ENCODE measurements at regions not wholly inside any gene's neighbourhood (a gene's known extent, or its start where the extent isn't known, plus 50 kb on each side); places are given as distances from the start of the nearest gene placed in this dataset.
A peak's percentile ranks its signal among the peaks of the same experiment; 100 is the strongest.

DNA sequence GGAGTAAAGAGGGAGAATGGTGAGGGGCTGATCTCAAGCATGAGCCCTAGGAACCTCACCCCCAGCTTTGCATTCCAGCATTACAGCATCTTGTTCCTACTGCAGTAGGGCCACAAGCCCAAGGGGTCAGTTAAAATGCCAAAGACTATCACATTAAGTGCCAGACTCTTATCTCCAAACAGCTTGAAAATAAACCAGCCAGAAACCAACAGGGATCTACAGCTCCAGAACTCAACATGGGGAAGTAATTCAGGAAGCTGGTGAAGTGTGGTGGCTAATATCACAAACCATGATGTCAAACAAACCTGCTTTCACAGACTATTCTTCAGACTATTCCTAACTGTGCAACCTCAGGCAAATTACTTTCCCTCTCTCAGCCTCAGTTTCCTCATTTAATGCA lies 278.3 kb downstream of the TNS1 start:
- intact Hi-C loops (cut with micrococcal nuclease) = no loop called here
- DNase-seq (no peak), ATAC-seq (no peak)

DNA sequence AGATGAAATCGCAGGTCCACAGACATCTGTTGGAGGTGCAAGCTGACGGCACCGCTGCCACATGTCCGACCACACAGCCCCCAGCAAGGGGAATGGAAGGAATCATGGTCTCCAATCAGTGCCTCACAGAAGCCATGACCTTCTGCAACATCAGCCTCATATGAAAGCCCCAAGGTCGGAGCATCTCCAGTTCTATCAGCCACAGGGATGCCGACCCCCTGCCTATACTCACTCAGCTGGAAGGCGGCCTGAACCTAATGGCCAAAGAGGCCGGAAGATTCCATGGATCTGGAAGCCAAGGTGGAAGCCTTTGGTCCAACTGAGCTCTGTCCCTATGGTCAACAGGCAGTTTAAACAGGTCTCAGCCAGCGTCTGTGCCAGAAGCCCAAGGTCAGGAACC lies 278.8 kb downstream of the TNS1 start:
- ATAC-seq (no peak), DNase-seq (no peak)
- intact Hi-C loops (cut with micrococcal nuclease) = no loop called here

DNA sequence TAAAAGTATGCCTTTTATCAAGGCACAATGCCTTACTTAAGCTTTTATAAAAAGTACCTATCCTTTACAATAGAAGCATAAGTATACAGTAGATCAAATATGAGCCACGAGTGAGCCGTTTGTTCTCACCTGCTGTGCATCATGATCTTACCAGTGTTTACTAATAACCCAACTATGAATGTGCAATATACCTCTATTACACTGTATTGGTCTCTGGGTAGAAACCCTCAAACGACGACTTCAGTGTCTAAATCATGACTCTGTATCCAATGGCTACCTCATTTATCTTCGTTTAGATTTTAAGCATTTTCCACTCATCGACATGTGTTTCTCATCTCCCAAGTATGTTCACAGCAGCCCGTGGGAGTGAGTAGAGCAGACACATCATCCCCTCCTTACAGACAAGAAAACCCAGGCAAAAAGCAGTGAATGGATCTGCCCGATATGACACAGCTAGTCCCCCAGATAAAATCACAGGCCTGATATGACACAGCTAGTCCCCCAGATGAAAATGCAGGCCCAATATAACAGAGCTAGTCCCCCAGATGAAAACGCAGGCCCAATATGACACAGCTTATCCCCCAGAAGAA lies 279.8 kb downstream of the TNS1 start:
- no peak for DNase-seq
- ATAC-seq = peak; percentile 41
- intact Hi-C loops (cut with micrococcal nuclease) = no loop called here

DNA sequence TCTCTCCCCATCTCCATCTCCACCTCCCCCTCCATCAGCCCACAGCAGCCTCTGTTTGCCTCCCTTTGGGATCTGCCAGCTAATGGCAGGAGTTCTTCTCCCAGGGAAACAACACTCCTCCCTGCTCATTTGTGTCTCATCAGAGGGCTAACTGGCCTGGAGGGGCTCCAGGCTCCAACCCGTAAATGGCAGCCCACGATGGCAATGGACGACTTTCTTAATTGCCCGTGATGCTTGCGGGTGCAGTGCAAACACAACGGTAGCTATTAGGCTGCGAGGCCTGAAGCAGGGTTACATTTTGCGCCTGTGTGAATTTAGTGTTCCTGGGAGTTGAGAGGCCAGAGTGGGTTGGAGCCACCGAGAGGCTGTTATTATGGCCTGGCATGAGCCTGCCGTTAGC lies 285.1 kb downstream of the TNS1 start:
- DNase-seq (no peak), ATAC-seq (no peak)
- intact Hi-C loops (cut with micrococcal nuclease) = loop anchor here (10.0 kb wide), 1 partner anchor 203 kb away; no protein-coding TSS in a partner anchor

DNA sequence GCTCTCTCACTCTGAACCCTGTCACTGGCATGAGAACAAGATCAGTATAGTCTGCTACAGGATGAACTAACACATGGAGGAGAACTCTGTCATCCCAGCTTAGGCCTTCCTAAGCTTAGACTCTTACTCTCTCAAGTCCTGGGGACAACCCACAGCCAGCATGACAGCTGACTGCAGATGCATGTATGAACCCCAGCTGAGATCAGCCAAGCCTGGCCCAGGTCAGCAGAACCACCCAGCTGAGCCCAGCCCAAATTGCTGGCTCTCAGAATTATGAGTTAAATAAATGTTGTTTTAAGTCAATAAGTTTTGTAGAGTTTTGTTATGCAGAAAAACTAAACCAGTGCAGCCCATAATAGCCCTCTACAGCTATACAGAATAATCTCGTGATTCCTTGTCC lies 287.3 kb downstream of the TNS1 start:
- intact Hi-C loops (cut with micrococcal nuclease) = loop anchor here (10.0 kb wide), 1 partner anchor 201 kb away; no protein-coding TSS in a partner anchor
- DNase-seq = no peak
- ATAC-seq = no peak

DNA sequence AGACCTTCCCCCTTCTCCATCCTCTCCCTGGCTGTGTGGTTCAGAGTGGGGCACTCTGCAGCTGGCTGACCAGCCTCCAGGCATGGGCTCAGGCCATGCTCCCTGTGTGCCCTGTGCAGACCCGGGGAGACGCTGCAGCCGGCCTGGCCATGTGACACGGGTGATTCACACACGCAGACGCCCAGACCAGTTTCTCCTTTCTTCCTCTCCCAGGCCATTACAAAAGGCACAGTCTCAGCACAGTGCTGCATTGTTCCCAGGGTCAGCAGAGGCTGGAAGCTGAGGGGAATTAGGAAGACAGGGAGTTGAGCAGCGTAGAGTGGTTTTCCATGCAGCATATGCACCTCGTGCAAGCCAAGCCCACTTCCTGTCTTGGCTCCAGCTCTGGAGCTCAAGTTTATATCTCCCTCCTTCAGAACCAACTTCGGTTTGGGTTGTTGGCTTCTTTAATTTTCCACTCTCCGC lies 288.5 kb downstream of the TNS1 start:
- DNase-seq (peak; percentile 77), ATAC-seq (peak; percentile 86)
- intact Hi-C loops (cut with micrococcal nuclease) = loop anchor here (5.0 to 10.0 kb wide), 2 partner anchors 200 to 1032 kb away; no protein-coding TSS in a partner anchor

DNA sequence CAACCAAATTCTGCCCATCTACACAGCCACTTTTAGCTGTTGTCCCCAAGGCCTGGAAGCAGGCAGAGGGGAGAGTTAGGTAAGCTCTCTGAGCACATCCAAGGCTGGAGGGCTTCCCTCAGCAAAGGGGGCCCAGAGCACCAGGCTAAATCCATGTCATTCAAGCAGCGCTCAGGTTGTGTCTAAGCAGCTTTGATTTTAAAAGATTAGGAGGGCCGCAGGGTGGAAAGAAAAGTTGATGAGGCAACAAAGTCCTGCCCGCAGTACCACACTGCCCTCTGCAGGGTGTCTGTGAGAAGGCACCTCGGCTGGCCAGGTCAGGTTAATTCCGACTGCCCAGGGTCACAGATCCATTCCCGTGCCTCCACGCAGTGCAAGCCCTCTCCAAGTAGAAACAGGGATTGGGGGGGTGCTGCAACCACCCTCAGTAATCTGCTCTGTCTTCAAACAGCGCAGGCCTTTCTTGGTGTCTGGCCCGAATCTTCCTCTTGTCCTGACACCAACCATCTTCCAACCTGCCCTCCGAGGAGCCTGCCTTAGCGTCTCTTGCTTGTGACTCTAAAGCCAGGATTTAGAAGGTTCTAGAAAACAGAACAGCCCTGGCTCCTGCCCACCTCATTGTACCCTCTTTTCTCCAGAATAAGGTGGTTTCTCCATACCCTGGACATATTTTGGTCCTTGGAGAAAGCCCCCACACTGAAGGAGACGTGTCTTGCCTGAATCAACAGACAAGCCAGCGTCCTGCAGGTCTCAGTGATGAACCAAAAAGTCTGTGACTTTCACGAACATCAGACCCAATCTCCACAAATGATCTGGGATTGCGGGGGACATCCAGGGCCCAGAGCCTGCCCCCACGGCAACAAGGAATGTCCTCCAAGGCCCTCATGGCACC lies 289.2 kb downstream of the TNS1 start:
- DNase-seq (peak; percentile 86), ATAC-seq (peak; percentile 84)
- intact Hi-C loops (cut with micrococcal nuclease) = loop anchor here (5.0 to 10.0 kb wide), 2 partner anchors 199 to 1031 kb away; no protein-coding TSS in a partner anchor

DNA sequence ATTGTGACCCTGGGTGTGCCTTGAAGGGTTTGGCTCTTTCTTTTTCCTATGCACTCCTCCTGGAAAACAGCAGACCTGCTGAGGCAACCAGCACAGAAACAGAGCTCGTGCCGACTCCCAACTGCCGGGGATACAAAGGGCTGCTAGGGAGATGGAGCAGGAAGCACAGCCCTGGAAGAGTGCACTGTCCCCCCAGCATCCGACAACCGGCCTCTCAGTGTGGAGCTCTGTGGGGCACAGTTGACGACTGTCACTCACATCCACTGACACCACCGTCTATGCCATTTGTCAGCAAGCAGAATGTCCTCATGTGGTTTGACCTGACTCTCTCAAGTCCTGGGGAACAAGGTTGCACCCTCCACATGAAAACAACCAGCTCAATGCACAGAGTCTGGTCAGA lies 290.4 kb downstream of the TNS1 start:
- intact Hi-C loops (cut with micrococcal nuclease) = loop anchor here (5.0 to 10.0 kb wide), 2 partner anchors 198 to 1030 kb away; no protein-coding TSS in a partner anchor
- DNase-seq (no peak), ATAC-seq (no peak)

DNA sequence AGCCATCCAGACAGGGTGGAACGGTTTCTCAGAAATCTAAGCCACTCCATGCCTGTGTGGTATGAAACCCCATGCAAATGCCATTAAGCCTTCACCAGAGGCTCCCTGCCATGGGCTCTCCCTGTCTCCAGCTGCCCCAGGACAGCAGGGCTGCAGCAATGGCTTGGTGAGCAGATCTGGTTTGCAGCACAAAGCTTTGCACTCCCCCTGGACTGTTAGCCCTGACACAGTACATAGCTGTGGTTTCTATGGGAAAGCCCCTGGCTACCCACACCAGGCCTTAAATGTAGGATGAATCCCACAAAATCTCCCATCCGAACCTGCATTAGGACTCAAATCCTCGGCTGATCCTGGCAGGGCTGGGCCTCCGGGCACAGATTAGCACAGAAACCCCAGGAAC lies 291.6 kb downstream of the TNS1 start:
- DNase-seq = no peak
- intact Hi-C loops (cut with micrococcal nuclease) = loop anchor here (5.0 to 10.0 kb wide), 2 partner anchors 196 to 1029 kb away; no protein-coding TSS in a partner anchor
- ATAC-seq = no peak

DNA sequence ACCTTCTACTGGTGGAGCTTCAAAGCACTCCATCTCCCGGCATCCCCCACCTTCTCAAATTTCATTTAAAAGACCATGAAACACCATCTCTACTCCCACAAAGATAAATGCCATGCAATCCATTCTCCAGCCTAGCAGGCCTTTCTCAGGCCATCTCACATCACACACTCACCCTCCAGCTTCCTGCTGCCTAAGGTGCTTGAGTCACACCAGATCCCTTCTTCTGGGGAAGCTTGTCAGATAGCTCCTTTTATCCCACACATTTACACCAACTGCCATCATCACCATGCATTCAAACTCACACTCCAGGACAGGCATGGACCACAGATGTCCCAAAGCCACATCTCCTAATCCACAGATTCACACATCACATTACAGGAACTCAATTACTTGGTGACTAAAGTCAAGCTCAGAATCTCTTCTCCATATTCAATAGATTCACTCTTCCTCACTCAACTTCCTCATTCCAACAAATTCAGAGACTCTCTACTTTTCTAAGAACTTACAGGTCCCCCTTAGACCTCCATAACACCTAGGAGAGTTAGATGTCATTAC lies 292.5 kb downstream of the TNS1 start:
- ATAC-seq (no peak), DNase-seq (no peak)
- intact Hi-C loops (cut with micrococcal nuclease) = loop anchor here (5.0 to 10.0 kb wide), 2 partner anchors 195 to 1028 kb away; no protein-coding TSS in a partner anchor

DNA sequence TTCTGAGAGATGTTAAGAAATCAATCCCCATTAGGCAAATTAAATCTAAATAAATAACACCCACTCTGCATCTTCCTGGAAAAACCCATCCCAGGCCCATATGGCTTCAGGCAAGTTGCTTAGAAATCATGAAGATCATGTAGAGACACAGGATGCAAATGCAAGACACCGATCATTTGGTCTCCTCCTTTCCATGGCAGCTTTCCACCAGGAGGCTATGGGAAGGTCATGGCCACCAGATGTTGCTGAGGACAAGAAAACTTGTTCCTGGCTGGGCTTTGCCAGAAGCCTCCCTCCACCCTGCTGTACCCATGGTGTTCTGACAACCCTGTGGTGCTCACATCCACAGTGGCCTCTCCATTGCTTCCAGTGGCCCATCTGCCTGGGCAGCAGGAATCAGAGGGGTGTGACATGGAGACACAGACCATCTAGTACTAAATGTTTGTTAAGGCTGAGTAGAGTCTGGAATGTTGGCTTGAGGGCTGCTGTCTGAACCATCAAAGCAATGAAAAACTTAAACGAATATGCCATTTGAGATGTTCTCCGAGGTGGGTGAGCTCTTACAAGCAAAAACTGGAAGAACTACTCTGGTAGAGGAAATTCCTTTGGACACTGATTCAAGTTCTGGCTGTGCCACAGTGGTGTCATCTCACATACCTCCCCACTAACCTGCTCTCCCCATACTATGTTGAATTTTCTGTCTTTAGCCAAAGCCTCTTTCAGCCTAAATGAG lies 293.2 kb downstream of the TNS1 start:
- intact Hi-C loops (cut with micrococcal nuclease) = loop anchor here (5.0 to 10.0 kb wide), 2 partner anchors 195 to 1027 kb away; no protein-coding TSS in a partner anchor
- DNase-seq = no peak
- no peak for ATAC-seq

DNA sequence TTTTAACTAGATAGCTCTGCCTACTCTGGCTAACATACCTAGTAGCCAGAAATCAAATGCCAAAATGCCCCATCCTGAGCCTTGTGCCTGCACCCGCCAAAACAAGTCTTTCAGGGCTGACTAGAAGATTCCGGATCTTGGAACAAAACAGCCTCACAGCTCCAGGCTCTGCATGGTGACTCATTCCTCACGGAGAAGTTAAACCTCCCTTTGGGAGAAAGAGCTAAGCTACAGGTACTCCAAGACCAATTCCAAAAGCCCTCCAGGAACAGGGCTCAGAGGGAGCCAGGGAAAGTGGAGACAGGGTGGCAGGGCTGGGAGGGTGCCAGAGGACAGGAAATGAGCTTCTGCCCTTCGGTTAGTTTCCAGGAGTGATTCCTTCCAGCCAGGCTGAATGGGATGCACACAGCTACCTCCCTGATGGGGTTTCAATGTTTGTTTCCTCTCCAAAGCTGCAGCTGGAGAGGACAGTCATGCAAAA lies 295.6 kb downstream of the TNS1 start:
- DNase-seq (no peak), ATAC-seq (peak; percentile 75)
- intact Hi-C loops (cut with micrococcal nuclease) = no loop called here

DNA sequence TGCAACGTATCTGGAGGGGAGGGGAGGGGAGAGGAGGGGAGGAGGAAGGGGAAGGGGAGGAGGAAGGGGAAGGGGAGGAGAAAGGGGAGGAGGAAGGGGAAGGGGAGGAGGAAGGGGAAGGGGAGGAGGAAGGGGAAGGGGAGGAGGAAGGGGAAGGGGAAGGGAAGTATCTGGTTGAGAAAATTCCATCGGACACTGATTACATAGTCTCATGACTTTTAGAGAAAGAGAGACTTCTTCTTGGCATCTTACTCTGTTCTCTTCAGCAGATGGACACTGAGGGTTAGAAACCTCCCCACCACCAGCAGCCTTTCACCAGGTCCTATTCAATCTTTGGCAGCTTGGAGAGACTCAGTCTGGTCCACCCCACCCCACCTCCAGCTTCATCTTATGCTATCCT lies 296.3 kb downstream of the TNS1 start:
- intact Hi-C loops (cut with micrococcal nuclease) = no loop called here
- ATAC-seq (no peak), DNase-seq (no peak)

DNA sequence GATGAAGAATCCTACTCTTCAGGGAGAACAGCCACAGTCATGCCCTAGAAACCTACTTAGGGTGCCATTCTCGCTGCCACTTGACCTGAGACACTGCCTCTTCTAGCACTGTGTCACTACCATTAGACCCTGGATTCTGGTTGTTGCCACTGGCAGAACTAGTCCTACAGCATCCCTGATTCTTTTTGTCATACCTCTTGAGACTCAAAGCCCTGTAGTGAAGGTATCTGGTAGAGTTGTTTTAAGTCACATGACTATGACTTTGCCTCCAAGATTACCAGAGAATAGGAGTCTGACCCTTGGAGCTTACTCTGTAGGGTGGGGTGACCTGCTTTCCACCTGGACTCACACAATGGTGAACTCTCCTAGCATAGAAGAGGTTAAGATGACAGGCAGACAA lies 296.7 kb downstream of the TNS1 start:
- DNase-seq (no peak), ATAC-seq (no peak)
- intact Hi-C loops (cut with micrococcal nuclease) = no loop called here

DNA sequence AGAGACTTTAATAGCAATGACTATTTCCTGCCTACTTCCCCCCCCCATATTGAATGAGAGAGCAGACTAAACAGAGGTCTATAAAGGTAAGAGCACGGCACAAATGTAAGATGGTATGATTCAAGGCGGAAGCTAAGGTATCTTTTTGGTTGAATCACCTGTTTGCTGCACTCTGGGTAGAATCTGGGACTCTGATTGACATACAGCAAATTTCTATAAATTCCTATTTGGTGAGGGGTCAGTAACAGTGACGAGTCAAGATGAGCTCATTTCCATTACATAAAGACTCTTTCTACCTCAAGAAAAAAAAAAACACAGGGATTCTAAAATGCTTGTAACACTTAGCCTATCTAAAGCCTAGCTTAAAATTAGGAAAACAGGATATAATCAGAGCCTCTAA lies 297.3 kb downstream of the TNS1 start:
- intact Hi-C loops (cut with micrococcal nuclease) = no loop called here
- DNase-seq (no peak), ATAC-seq (no peak)

DNA sequence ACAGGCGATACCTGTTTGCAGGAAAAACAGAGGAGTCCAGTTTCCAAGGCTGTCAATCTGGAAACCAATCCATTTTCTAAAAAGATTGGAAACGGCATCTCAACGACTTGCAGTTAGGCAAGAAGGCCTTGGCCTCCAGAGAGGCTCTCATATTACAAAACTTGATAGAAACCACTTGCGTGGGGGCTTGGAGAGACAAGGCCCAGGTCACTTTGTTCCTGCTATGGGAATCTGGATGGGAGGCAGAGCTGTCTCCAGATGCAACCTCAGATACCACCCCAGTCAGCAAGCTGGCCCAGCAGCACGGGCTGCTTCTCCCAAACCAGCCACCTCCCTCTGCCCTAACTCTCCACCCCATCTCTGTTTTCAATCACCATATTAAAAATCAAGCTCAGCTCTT lies 298.8 kb downstream of the TNS1 start:
- intact Hi-C loops (cut with micrococcal nuclease) = no loop called here
- ATAC-seq (no peak), DNase-seq (no peak)

DNA sequence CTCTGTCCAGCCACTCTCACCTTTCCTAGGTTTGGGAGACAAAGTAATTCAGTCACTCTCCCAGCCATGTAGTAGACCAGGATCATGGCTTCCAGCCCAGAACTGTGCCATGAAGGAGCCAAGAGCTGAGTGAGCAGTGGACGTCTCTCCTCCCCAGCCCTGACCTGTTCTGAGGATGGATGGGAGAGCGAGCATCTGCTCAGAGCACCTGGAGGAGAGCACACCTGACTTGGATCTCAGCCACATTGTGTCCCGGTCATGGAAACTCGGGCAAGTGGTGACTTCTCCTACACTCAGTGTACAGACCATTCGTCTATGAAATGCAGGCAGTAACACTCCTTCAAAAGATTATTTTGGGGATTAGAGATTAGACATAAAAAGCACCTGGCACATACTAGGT lies 299.7 kb downstream of the TNS1 start:
- DNase-seq (no peak), ATAC-seq (peak; percentile 18)
- intact Hi-C loops (cut with micrococcal nuclease) = no loop called here

DNA sequence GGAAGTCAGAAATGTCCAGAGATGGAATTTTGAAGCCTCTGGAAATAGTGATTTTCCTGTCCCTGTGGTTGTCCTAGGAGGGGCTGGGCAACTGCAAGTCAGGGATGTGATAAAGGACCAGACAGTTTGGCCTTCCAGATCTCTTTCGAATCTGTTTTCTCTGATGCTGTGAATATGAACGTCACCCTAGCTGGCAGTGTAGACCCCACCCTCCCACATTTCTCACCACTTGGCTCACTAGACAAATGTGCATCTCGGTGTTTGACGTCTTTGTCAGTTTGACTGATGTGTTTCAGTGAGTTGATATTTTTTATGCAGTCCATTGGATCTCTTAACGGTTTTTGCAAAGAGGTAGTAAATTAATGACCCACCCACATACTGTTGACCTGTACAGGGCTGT lies 301.2 kb downstream of the TNS1 start:
- DNase-seq (no peak), ATAC-seq (no peak)
- intact Hi-C loops (cut with micrococcal nuclease) = no loop called here

DNA sequence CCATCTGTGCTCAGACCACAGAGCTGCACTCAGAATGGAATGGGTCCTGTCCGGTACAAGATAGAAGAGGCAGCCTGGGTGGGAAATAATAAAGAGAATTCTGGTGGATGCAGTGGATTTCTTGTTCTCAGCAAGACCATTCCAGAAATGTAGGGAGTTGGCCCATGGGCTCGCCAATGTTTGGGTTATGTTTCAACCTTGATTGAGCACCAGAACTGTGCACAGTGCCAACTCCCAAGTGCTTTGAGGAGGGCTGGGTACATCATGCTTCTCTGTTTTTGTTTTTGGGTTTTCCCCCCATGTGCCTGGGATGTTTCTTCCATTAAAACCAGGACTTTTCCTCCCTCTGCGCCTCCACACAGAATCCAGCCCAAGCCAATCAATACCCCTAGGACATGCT lies 304.1 kb downstream of the TNS1 start:
- no peak for DNase-seq
- intact Hi-C loops (cut with micrococcal nuclease) = no loop called here
- ATAC-seq = no peak

Data from left ventricle myocardium superior (tissue), 1 donor.